ENCODE measurements at regions not wholly inside any gene's neighbourhood (a gene's known extent, or its start where the extent isn't known, plus 50 kb on each side); places are given as distances from the start of the nearest gene placed in this dataset.
"Not testable (repeated sequence)": the region's sequence is repeated elsewhere in the genome, so short reads cannot be mapped to it uniquely, and the experiment has no call there.

DNA sequence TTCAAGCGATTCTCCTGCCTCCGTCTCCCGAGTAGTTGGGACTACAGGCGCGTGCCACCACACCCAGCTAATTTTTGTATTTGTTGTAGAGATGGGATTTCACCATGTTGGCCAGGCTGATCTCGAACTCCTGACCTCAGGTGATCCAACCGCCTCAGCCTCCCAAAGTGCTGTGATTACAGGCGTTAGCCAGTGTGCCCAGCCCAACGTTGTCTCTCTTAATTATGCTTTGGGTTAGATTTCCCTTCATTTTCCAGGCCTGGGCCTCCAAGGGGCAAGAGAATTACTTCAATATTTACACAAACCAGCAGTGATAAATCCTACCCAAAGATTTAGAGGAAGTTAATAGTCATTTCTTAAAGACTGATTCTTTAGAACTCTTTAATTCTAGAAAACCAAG lies 186.7 kb upstream of the PHF14 start:
- H3K4me3 Mint-ChIP-seq; H3K27me3 Mint-ChIP-seq (ENCODE audit: low read depth); H3K4me1 Mint-ChIP-seq; H3K27ac Mint-ChIP-seq; H3K36me3 Mint-ChIP-seq; CTCF ChIA-PET; DNase-seq (ENCODE audit: low spot score); ATAC-seq; H3K9me3 Mint-ChIP-seq: not testable (repeated sequence)
- POLR2A ChIA-PET = interaction anchor here (0.6 kb wide), 1 partner anchor 226 kb away, joined by 4 read pairs; no protein-coding TSS in a partner anchor

GRCh38 chr7:10789170-10789569 lies 184.5 kb upstream of the PHF14 start:
- DNase-seq (ENCODE audit: low spot score) = no peak
- Mint-ChIP-seq H3K27ac (no peak overlapping the region), H3K4me1 (no peaks in the 10 kb centered on the region), H3K9me3 (no peaks in the 10 kb centered on the region), H3K27me3 (ENCODE audit: low read depth) (no peaks in the 10 kb centered on the region; the same call in 1 of the 2 replicates), H3K36me3 (no peaks in the 10 kb centered on the region), H3K4me3 (no peak overlapping the region)
- ChIA-PET POLR2A (no interaction called here), CTCF (interaction anchor here (0.8 kb wide), 1 partner anchor 250 kb away, joined by 3 read pairs; no protein-coding TSS in a partner anchor)
- no peak for TF ChIP-seq ARID4B (CRISPR knock-in tag; IDR thresholded peaks at IDR 0.05; ENCODE audit: borderline replicate concordance)
- TF ChIP-seq ZNF396 (CRISPR knock-in tag; IDR thresholded peaks at IDR 0.05; ENCODE audit: borderline replicate concordance) = no peak
- TF ChIP-seq, protein P1, sequence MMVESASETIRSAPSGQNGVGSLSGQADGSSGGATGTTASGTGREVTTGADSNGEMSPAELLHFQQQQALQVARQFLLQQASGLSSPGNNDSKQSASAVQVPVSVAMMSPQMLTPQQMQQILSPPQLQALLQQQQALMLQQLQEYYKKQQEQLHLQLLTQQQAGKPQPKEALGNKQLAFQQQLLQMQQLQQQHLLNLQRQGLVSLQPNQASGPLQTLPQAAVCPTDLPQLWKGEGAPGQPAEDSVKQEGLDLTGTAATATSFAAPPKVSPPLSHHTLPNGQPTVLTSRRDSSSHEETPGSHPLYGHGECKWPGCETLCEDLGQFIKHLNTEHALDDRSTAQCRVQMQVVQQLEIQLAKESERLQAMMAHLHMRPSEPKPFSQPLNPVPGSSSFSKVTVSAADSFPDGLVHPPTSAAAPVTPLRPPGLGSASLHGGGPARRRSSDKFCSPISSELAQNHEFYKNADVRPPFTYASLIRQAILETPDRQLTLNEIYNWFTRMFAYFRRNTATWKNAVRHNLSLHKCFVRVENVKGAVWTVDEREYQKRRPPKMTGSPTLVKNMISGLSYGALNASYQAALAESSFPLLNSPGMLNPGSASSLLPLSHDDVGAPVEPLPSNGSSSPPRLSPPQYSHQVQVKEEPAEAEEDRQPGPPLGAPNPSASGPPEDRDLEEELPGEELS (CRISPR knock-in tag; IDR thresholded peaks at IDR 0.05) = no peak
- TF ChIP-seq ZNF317 (CRISPR knock-in tag; IDR thresholded peaks at IDR 0.05; ENCODE audit: borderline replicate concordance, low read depth) = no peak
- TF ChIP-seq CBFB (CRISPR knock-in tag; IDR thresholded peaks at IDR 0.05; ENCODE audit: low read depth) = no peak
- TF ChIP-seq NFYB (CRISPR knock-in tag; conservative IDR thresholded peaks at IDR 0.05; ENCODE audit: low read depth) = no peak
- no peak for TF ChIP-seq FOXP1 (CRISPR knock-in tag; IDR thresholded peaks at IDR 0.05; ENCODE audit: borderline replicate concordance)
- no peak for ATAC-seq

DNA sequence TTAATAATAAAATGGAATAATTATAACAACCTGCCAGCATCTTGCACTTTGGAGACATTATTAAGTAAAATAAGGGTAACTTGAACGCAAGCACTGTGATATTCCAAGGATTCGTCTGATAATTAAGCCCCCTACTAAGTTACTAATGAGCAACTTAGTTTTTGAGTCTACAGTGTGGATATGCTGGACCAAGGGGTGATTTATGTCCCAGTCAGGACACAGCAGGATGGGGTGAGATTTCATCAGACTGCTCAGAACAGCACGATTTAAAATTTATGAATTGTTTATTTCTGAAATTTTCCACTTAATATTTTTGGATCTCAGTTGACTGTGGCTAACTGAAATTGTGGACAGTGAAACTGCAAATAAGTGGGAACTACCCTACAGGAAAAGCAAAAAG lies 182.8 kb upstream of the PHF14 start:
- CTCF ChIA-PET = no interaction called here
- no peaks in the 10 kb centered on the region; the same call in 1 of the 2 replicates for H3K27me3 Mint-ChIP-seq (ENCODE audit: low read depth)
- TF ChIP-seq, protein P2, sequence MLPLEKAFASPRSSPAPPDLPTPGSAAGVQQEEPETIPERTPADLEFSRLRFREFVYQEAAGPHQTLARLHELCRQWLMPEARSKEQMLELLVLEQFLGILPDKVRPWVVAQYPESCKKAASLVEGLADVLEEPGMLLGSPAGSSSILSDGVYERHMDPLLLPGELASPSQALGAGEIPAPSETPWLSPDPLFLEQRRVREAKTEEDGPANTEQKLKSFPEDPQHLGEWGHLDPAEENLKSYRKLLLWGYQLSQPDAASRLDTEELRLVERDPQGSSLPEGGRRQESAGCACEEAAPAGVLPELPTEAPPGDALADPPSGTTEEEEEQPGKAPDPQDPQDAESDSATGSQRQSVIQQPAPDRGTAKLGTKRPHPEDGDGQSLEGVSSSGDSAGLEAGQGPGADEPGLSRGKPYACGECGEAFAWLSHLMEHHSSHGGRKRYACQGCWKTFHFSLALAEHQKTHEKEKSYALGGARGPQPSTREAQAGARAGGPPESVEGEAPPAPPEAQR (CRISPR knock-in tag; IDR thresholded peaks at IDR 0.05) = no peak
- TF ChIP-seq ZNF219 (CRISPR knock-in tag; IDR thresholded peaks at IDR 0.05; ENCODE audit: borderline replicate concordance) = no peak
- no peak for TF ChIP-seq SMAD3 (CRISPR knock-in tag; IDR thresholded peaks at IDR 0.05; ENCODE audit: borderline replicate concordance)
- no peak for TF ChIP-seq NFYB (CRISPR knock-in tag; conservative IDR thresholded peaks at IDR 0.05; ENCODE audit: low read depth)
- TF ChIP-seq ZNF138 (CRISPR knock-in tag; conservative IDR thresholded peaks at IDR 0.05) = no peak
- TF ChIP-seq CREB1 (CRISPR knock-in tag; IDR thresholded peaks at IDR 0.05) = no peak
- no peak overlapping the region for H3K4me3 Mint-ChIP-seq
- H3K9me3 Mint-ChIP-seq = peaks cover 3% of the 10 kb centered on the region
- no peak overlapping the region for H3K27ac Mint-ChIP-seq
- no peaks in the 10 kb centered on the region for H3K36me3 Mint-ChIP-seq
- DNase-seq (ENCODE audit: low spot score) (no peak), ATAC-seq (no peak)
- H3K4me1 Mint-ChIP-seq = no peaks in the 10 kb centered on the region
- POLR2A ChIA-PET = no interaction called here

Data from WTC11 (cell line).